Bronchial epithelial cell (primary cell): ENCODE measurements at regions not wholly inside any gene's neighbourhood (a gene's known extent, or its start where the extent isn't known, plus 50 kb on each side); places are given as distances from the start of the nearest gene placed in this dataset.

Source experiments
- DNase-seq: peaks from one replicate; pipeline ENCODE4 v3.0.0-alpha.2; 2010; ENCODE audit warnings: low read depth
- FAIRE-seq: peaks from 2 replicates; lab custom pipeline; 2011; peaks lifted over from hg19 to GRCh38; lab: Jason Lieb, UNC
- H3K27me3 ChIP-seq: 2 replicates; pipeline ENCODE4 v1.5.1; 2011; ENCODE audit warnings: low read length; ENCODE audit not compliant: control insufficient read depth, insufficient read depth
- H3K36me3 ChIP-seq: 2 replicates; pipeline ENCODE4 v1.5.1; 2011; ENCODE audit warnings: low read length; ENCODE audit not compliant: control insufficient read depth, insufficient read depth
- H3K4me3 ChIP-seq: 2 replicates; pipeline ENCODE4 v1.5.1; 2011; ENCODE audit warnings: mild to moderate bottlenecking, low read depth, low read length, control low read depth
- CTCF ChIP-seq: IDR thresholded peaks from 2 replicates; pipeline ENCODE4 v1.5.1; 2011; ENCODE audit warnings: mild to moderate bottlenecking, moderate library complexity, low read length, control low read depth, inconsistent platforms; ENCODE audit not compliant: insufficient read depth, severe bottlenecking

GRCh38 chr15:85296615-85297402, 83.6 kb upstream of the AKAP13 start:
- DNase-seq (peak; percentile 72), FAIRE-seq (no peak)
- TF ChIP-seq CTCF: peak; percentile 78
- no peaks in the 10 kb centered on the region for H3K36me3 ChIP-seq
- H3K4me3 ChIP-seq: no peak overlapping the region
- no peaks in the 10 kb centered on the region for H3K27me3 ChIP-seq

GRCh38 chr15:85297537-85297936, 82.9 kb upstream of the AKAP13 start:
- H3K4me3 ChIP-seq: no peak overlapping the region
- no peaks in the 10 kb centered on the region for H3K36me3 ChIP-seq
- no peaks in the 10 kb centered on the region for H3K27me3 ChIP-seq
- FAIRE-seq (no peak), DNase-seq (no peak)
- TF ChIP-seq CTCF: no peak

- H3K27me3 ChIP-seq: no peaks in the 10 kb centered on the region
- TF ChIP-seq CTCF: no peak
- H3K36me3 ChIP-seq: no peaks in the 10 kb centered on the region
- H3K4me3 ChIP-seq: no peak overlapping the region
- no peak for DNase-seq
- FAIRE-seq: no peak
These were observed 82.0 kb upstream of the AKAP13 start for GRCh38 chr15:85298366-85298765.

GRCh38 chr15:85298941-85299340, 81.5 kb upstream of the AKAP13 start:
- no peak for TF ChIP-seq CTCF
- FAIRE-seq: no peak
- H3K4me3 ChIP-seq: no peak overlapping the region
- no peaks in the 10 kb centered on the region for H3K27me3 ChIP-seq
- no peaks in the 10 kb centered on the region for H3K36me3 ChIP-seq
- DNase-seq: no peak

GRCh38 chr15:85302271-85302670, 78.1 kb upstream of the AKAP13 start:
- Histone ChIP-seq H3K27me3 (no peaks in the 10 kb centered on the region), H3K4me3 (no peak overlapping the region), H3K36me3 (no peaks in the 10 kb centered on the region)
- FAIRE-seq: no peak
- DNase-seq: no peak
- no peak for TF ChIP-seq CTCF

GRCh38 chr15:85305050-85305449, 75.4 kb upstream of the AKAP13 start:
- Histone ChIP-seq H3K36me3 (no peaks in the 10 kb centered on the region), H3K27me3 (no peaks in the 10 kb centered on the region), H3K4me3 (no peak overlapping the region)
- TF ChIP-seq CTCF: no peak
- FAIRE-seq (no peak), DNase-seq (no peak)
